ENCODE measurements at regions not wholly inside any gene's neighbourhood (a gene's known extent, or its start where the extent isn't known, plus 50 kb on each side); places are given as distances from the start of the nearest gene placed in this dataset.

DNA sequence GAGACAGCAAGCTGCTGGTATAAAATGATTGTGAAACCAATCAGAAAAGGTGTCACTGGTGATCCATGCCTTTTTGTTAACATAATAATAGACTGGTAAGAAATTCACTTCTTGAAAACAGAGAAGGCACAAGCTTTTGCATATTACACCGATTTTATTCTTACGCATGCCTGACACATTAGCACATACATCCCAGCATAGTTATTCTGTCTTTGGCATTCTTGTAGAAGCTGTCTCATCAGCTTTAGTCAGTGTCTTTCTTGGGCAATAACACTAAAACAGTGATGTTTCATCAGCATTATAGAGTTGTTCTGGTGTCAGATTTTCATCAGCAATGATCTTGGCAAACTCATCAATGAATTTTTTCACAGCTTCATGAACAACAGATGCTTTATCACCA lies 283.4 kb upstream of the TMTC1 start:
- no peak for TF ChIP-seq EZH2 (IDR thresholded peaks at IDR 0.05; ENCODE audit: low read length)
- TF ChIP-seq, protein P1, sequence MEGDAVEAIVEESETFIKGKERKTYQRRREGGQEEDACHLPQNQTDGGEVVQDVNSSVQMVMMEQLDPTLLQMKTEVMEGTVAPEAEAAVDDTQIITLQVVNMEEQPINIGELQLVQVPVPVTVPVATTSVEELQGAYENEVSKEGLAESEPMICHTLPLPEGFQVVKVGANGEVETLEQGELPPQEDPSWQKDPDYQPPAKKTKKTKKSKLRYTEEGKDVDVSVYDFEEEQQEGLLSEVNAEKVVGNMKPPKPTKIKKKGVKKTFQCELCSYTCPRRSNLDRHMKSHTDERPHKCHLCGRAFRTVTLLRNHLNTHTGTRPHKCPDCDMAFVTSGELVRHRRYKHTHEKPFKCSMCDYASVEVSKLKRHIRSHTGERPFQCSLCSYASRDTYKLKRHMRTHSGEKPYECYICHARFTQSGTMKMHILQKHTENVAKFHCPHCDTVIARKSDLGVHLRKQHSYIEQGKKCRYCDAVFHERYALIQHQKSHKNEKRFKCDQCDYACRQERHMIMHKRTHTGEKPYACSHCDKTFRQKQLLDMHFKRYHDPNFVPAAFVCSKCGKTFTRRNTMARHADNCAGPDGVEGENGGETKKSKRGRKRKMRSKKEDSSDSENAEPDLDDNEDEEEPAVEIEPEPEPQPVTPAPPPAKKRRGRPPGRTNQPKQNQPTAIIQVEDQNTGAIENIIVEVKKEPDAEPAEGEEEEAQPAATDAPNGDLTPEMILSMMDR (optimal IDR thresholded peaks at IDR 0.05 in 1 of 3, IDR thresholded peaks at IDR 0.05 in 1 of 3, conservative IDR thresholded peaks at IDR 0.05 in 1 of 3; ENCODE audit: extremely low read depth in 1 of 3, insufficient read depth in 2 of 3, low read length in 3 of 3), result no peak

All from keratinocyte (primary cell).